Colon (tissue), 2 donors: ENCODE measurements at regions not wholly inside any gene's neighbourhood (a gene's known extent, or its start where the extent isn't known, plus 50 kb on each side); places are given as distances from the start of the nearest gene placed in this dataset.
"Not testable (repeated sequence)": the region's sequence is repeated elsewhere in the genome, so short reads cannot be mapped to it uniquely, and the experiment has no call there.

Experiments
- FAIRE-seq: peaks from 2 replicates; lab custom pipeline; 2012; peaks lifted over from hg19 to GRCh38; lab: Jason Lieb, UNC
- donor health status: control.
- donor health status: control.

GRCh38 chr16:5349670-5350517 is 252.3 kb upstream of the EEF2KMT start:
- no peak for FAIRE-seq

- FAIRE-seq, result no peak
Observed at GRCh38 chr16:5349101-5349500, 251.5 kb upstream of the EEF2KMT start.

- FAIRE-seq, result no peak
Observed at GRCh38 chr16:5347561-5347960, 250.0 kb upstream of the EEF2KMT start.

GRCh38 chr16:5336941-5337340 is 239.3 kb upstream of the EEF2KMT start:
- no peak for FAIRE-seq

- no peak for FAIRE-seq
Observed at GRCh38 chr16:5333991-5334390, 236.4 kb upstream of the EEF2KMT start.

- FAIRE-seq, result no peak
Observed at GRCh38 chr16:5333126-5333525, 235.5 kb upstream of the EEF2KMT start.

GRCh38 chr16:5330058-5330457 is 232.5 kb upstream of the EEF2KMT start:
- no peak for FAIRE-seq

GRCh38 chr16:5328546-5328945 is 231.0 kb upstream of the EEF2KMT start:
- FAIRE-seq, result no peak

- FAIRE-seq, result no peak
Observed at GRCh38 chr16:5326395-5326794, 228.8 kb upstream of the EEF2KMT start.

GRCh38 chr16:5325932-5326331 is 228.3 kb upstream of the EEF2KMT start:
- no peak for FAIRE-seq

GRCh38 chr16:5323284-5324141 is 225.9 kb upstream of the EEF2KMT start:
- no peak for FAIRE-seq

- no peak for FAIRE-seq
Observed at GRCh38 chr16:5321930-5322329, 224.3 kb upstream of the EEF2KMT start.

GRCh38 chr16:5319799-5320198 is 222.2 kb upstream of the EEF2KMT start:
- FAIRE-seq, result no peak

GRCh38 chr16:5315914-5316313 is 218.3 kb upstream of the EEF2KMT start:
- FAIRE-seq, result no peak

GRCh38 chr16:5314377-5314776 is 216.8 kb upstream of the EEF2KMT start:
- no peak for FAIRE-seq

- FAIRE-seq, result no peak
Observed at GRCh38 chr16:5309946-5310611, 212.5 kb upstream of the EEF2KMT start.

- no peak for FAIRE-seq
Observed at GRCh38 chr16:5305023-5305422, 207.4 kb upstream of the EEF2KMT start.

GRCh38 chr16:5302372-5303114 is 204.9 kb upstream of the EEF2KMT start:
- no peak for FAIRE-seq

GRCh38 chr16:5298202-5298601 is 200.6 kb upstream of the EEF2KMT start:
- no peak for FAIRE-seq

- FAIRE-seq, result no peak
Observed at GRCh38 chr16:5296176-5296575, 198.6 kb upstream of the EEF2KMT start.

- FAIRE-seq, result not testable (repeated sequence)
Observed at GRCh38 chr16:5295304-5295703, 197.7 kb upstream of the EEF2KMT start.

- FAIRE-seq, result not testable (repeated sequence)
Observed at GRCh38 chr16:5282152-5282551, 184.6 kb upstream of the EEF2KMT start.
